ENCODE measurements at regions not wholly inside any gene's neighbourhood (a gene's known extent, or its start where the extent isn't known, plus 50 kb on each side); places are given as distances from the start of the nearest gene placed in this dataset.

DNA sequence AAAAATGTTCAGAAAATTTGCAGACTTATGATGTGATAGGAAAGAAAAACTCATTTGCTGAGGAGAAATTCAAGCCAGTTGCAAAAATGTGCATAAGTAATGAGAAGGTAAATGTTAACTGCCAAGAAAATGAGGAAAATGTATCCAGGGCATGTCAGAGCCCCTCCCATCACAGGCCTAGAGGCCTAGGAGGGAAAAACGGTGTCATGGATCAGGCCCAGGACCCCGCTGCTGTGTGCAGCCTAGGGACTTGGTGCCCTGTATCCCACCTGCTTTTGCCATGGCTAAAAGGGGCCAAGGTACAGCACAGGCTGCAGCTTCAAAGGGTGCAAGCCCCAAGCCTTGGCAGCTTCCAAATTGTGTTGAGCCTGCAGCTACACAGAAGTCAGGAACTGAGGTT lies 214.0 kb upstream of the ADGRL4 start:
- Histone ChIP-seq H3K9me3 (ENCODE audit: control insufficient read depth, low read length) (peaks cover 17% of the 10 kb centered on the region), H3K36me3 (ENCODE audit: control insufficient read depth, insufficient read depth, low read length) (no peaks in the 10 kb centered on the region), H3K27me3 (ENCODE audit: control insufficient read depth, insufficient read depth, low read length, poor library complexity, severe bottlenecking) (no peaks in the 10 kb centered on the region), H3K4me3 (ENCODE audit: low read length) (no peak overlapping the region), H3K4me1 (ENCODE audit: control insufficient read depth, insufficient read depth, low read length) (no peaks in the 10 kb centered on the region), H3K9ac (ENCODE audit: extremely low read depth, low read length, poor library complexity, severe bottlenecking) (no peak overlapping the region), H3K27ac (ENCODE audit: low read depth, low read length) (no peak overlapping the region)
- TF ChIP-seq, protein P1, sequence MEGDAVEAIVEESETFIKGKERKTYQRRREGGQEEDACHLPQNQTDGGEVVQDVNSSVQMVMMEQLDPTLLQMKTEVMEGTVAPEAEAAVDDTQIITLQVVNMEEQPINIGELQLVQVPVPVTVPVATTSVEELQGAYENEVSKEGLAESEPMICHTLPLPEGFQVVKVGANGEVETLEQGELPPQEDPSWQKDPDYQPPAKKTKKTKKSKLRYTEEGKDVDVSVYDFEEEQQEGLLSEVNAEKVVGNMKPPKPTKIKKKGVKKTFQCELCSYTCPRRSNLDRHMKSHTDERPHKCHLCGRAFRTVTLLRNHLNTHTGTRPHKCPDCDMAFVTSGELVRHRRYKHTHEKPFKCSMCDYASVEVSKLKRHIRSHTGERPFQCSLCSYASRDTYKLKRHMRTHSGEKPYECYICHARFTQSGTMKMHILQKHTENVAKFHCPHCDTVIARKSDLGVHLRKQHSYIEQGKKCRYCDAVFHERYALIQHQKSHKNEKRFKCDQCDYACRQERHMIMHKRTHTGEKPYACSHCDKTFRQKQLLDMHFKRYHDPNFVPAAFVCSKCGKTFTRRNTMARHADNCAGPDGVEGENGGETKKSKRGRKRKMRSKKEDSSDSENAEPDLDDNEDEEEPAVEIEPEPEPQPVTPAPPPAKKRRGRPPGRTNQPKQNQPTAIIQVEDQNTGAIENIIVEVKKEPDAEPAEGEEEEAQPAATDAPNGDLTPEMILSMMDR (conservative IDR thresholded peaks at IDR 0.05) = no peak
- Mint-ChIP-seq H3K27ac (no peak overlapping the region), H3K27me3 (ENCODE audit: insufficient read depth) (no peaks in the 10 kb centered on the region), H3K4me3 (no peak overlapping the region), H3K9me3 (peaks cover 26% of the 10 kb centered on the region), H3K4me1 (no peaks in the 10 kb centered on the region), H3K36me3 (ENCODE audit: low read depth) (no peaks in the 10 kb centered on the region)
- no peak for DNase-seq
- WGBS, 2 experiments (ENCODE audit: insufficient coverage in 1 of 2, insufficient read length in 1 of 2) = 90% methylated on average over 2 of the region's 2 CpGs; no CpG with 5 or more reads in 1 of the 2 experiments

DNA sequence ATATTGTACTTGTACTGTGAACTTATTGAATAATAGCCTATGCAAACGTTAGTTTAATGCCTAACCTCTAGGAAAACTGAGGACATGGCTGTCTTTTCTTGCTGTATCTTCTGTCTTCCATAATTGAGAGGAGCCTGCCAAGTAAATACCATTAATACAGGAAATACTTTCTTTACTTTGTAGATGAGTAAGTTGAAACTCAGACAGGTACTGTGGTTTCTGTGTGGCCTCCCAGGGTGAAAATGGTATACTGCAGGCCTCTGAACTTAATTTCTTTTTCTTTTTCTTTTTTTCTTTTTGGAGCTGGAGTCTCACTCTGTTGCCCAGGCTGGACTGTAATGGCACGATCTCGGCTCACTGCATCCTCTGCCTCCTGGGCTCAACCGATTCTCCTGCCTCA lies 208.8 kb upstream of the ADGRL4 start:
- no peaks in the 10 kb centered on the region for H3K9me3 ChIP-seq (ENCODE audit: control insufficient read depth, low read length)
- no peak overlapping the region for H3K27ac ChIP-seq (ENCODE audit: low read depth, low read length)
- Mint-ChIP-seq H3K36me3 (ENCODE audit: low read depth) (no peaks in the 10 kb centered on the region), H3K27me3 (ENCODE audit: insufficient read depth) (no peaks in the 10 kb centered on the region), H3K9me3 (peaks cover 6% of the 10 kb centered on the region), H3K27ac (no peak overlapping the region), H3K4me3 (no peak overlapping the region), H3K4me1 (no peaks in the 10 kb centered on the region)
- 85 to 98% methylated on average over 4 of the region's 4 CpGs for WGBS, 2 experiments (ENCODE audit: insufficient coverage in 1 of 2, insufficient read length in 1 of 2)
- no peak overlapping the region for H3K9ac ChIP-seq (ENCODE audit: extremely low read depth, low read length, poor library complexity, severe bottlenecking)
- no peaks in the 10 kb centered on the region for H3K36me3 ChIP-seq (ENCODE audit: control insufficient read depth, insufficient read depth, low read length)
- H3K4me3 ChIP-seq (ENCODE audit: low read length) = no peak overlapping the region
- no peaks in the 10 kb centered on the region for H3K27me3 ChIP-seq (ENCODE audit: control insufficient read depth, insufficient read depth, low read length, poor library complexity, severe bottlenecking)
- DNase-seq = no peak
- no peaks in the 10 kb centered on the region for H3K4me1 ChIP-seq (ENCODE audit: control insufficient read depth, insufficient read depth, low read length)
- TF ChIP-seq, protein P1 (conservative IDR thresholded peaks at IDR 0.05) = no peak

DNA sequence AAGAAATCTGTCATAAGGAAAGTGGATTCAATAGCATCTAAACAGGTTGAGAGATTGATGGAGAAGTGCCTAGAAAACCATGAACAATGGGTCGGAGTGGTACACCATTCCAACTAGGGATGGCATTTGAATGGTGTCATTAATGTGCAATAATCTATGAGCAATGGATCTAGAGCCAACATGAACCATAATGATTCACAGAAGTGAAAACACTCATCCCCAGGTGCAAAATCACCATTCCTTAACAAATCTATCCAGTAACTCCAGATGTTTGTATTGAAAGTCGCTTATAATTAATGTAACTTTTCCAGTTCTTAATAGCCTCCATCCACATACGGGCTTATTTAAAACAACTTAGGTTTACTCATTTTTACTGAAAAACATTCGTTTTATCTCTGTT lies 201.3 kb upstream of the ADGRL4 start:
- Mint-ChIP-seq H3K27me3 (ENCODE audit: insufficient read depth) (no peaks in the 10 kb centered on the region), H3K36me3 (ENCODE audit: low read depth) (no peaks in the 10 kb centered on the region), H3K4me3 (no peak overlapping the region), H3K9me3 (no peaks in the 10 kb centered on the region), H3K4me1 (no peaks in the 10 kb centered on the region), H3K27ac (no peak overlapping the region)
- TF ChIP-seq, protein P1 (conservative IDR thresholded peaks at IDR 0.05) = no peak
- no peaks in the 10 kb centered on the region for H3K36me3 ChIP-seq (ENCODE audit: control insufficient read depth, insufficient read depth, low read length)
- no peaks in the 10 kb centered on the region for H3K9me3 ChIP-seq (ENCODE audit: control insufficient read depth, low read length)
- no peaks in the 10 kb centered on the region for H3K27me3 ChIP-seq (ENCODE audit: control insufficient read depth, insufficient read depth, low read length, poor library complexity, severe bottlenecking)
- no peak overlapping the region for H3K4me3 ChIP-seq (ENCODE audit: low read length)
- DNase-seq = no peak
- no peak overlapping the region for H3K27ac ChIP-seq (ENCODE audit: low read depth, low read length)
- no peak overlapping the region for H3K9ac ChIP-seq (ENCODE audit: extremely low read depth, low read length, poor library complexity, severe bottlenecking)
- H3K4me1 ChIP-seq (ENCODE audit: control insufficient read depth, insufficient read depth, low read length) = no peaks in the 10 kb centered on the region
- WGBS, 2 experiments (ENCODE audit: insufficient coverage in 1 of 2, insufficient read length in 1 of 2) = 93 to 100% methylated on average over 2 to 3 of the region's 4 CpGs

Data from endodermal cell (in vitro differentiated cells).